Endothelial cell of umbilical vein (primary cell): ENCODE measurements at regions not wholly inside any gene's neighbourhood (a gene's known extent, or its start where the extent isn't known, plus 50 kb on each side); places are given as distances from the start of the nearest gene placed in this dataset.

ENCODE experiments used
- BruUV-seq: library from RNA; stranded (reverse); fragments of 400-500 nt; replicated peaks from 2 replicates; lab custom pipeline; 2021; lab: Mats Ljungman, UMichigan
- CTCF ChIA-PET: fragments of 300-600, 350-600 bp; sonication (Branson Sonifier 250); formaldehyde crosslinking; loops from one replicate; lab custom pipeline; 2021; ENCODE audit warnings: antibody characterized with exemption, inconsistent platforms; lab: Charles Lee
- POLR2A ChIA-PET: fragments of 300-600, 350-600 bp; sonication (Branson Sonifier 250); formaldehyde crosslinking; loops from one replicate; lab custom pipeline; 2021; ENCODE audit warnings: antibody characterized with exemption, inconsistent platforms; lab: Charles Lee
- DNase-seq: peaks from one replicate; pipeline ENCODE4 v3.0.0-alpha.2; 2011; ENCODE audit warnings: low read depth, low spot score
- FAIRE-seq: peaks from 2 replicates; lab custom pipeline; 2011; peaks lifted over from hg19 to GRCh38; lab: Jason Lieb, UNC
- H2AFZ ChIP-seq: 2 replicates; pipeline ENCODE4 v1.6.0; 2012; ENCODE audit warnings: low read depth, low read length, control low read depth, inconsistent platforms
- H3K27ac ChIP-seq: 2 replicates; pipeline ENCODE4 v1.5.1; 2011; ENCODE audit warnings: low read depth, mild to moderate bottlenecking, control low read depth, low read length, moderate library complexity; ENCODE audit not compliant: insufficient read depth
- H3K27me3 ChIP-seq, 2 experiments: 2 replicates each; pipeline versions ENCODE4 v1.6.0 to v1.6.1; 2011; ENCODE audit warnings: low read length in 2 of 2, mixed read lengths in 1 of 2; ENCODE audit not compliant: control insufficient read depth in 2 of 2, insufficient read depth in 2 of 2
- H3K36me3 ChIP-seq, 2 experiments: 2 replicates in 1 of 2; 3 replicates in 1 of 2; pipeline ENCODE4 v1.5.1; 2011; ENCODE audit warnings: low read length in 2 of 2, mild to moderate bottlenecking in 1 of 2, moderate library complexity in 1 of 2; ENCODE audit not compliant: control insufficient read depth in 2 of 2, insufficient read depth in 2 of 2; ENCODE audit errors: extremely low read depth in 1 of 2
- H3K4me1 ChIP-seq: 3 replicates; pipeline ENCODE4 v1.5.1; 2011; ENCODE audit warnings: mild to moderate bottlenecking, low read length; ENCODE audit not compliant: control insufficient read depth, insufficient read depth; ENCODE audit errors: extremely low read depth
- H3K4me2 ChIP-seq: 2 replicates; pipeline ENCODE4 v1.6.1; 2011; ENCODE audit warnings: low read length, control low read depth, mixed read lengths; ENCODE audit not compliant: insufficient read depth
- H3K4me3 ChIP-seq, 3 experiments: fragments of 200-600 bp in 1 of 3; sonication (generic), shearing (Covaris generic) in 1 of 3; replicated peaks in 1 of 3; 2 replicates each; pipeline ENCODE4 v1.5.1; 2011 to 2016; ENCODE audit warnings: control low read depth in 3 of 3, low read length in 3 of 3, mild to moderate bottlenecking in 2 of 3, inconsistent platforms in 1 of 3, low read depth in 1 of 3, moderate library complexity in 1 of 3; ENCODE audit not compliant: insufficient read depth in 1 of 3
- H3K79me2 ChIP-seq: 2 replicates; pipeline ENCODE4 v1.6.0; 2012; ENCODE audit warnings: low read length, inconsistent platforms; ENCODE audit not compliant: control insufficient read depth, insufficient read depth
- H3K9ac ChIP-seq: replicated peaks from 2 replicates; pipeline ENCODE3; 2011; ENCODE audit warnings: low read length, control low read depth; ENCODE audit not compliant: insufficient read depth; ENCODE audit errors: extremely low read depth
- H3K9me1 ChIP-seq: replicated peaks from 3 replicates; pipeline ENCODE4 v1.6.0; 2011; ENCODE audit warnings: mild to moderate bottlenecking, low read length; ENCODE audit not compliant: control insufficient read depth, insufficient read depth; ENCODE audit errors: extremely low read depth
- H3K9me3 ChIP-seq: replicated peaks from 2 replicates; pipeline ENCODE4 v1.5.1; 2012; ENCODE audit warnings: low read length, inconsistent platforms; ENCODE audit not compliant: control insufficient read depth, insufficient read depth
- H4K20me1 ChIP-seq: replicated peaks from 2 replicates; pipeline ENCODE3; 2011; ENCODE audit warnings: mild to moderate bottlenecking, low read length; ENCODE audit not compliant: control insufficient read depth, insufficient read depth; ENCODE audit errors: extremely low read depth
- EZH2 ChIP-seq: IDR thresholded peaks from 2 replicates; pipeline ENCODE4 v1.6.1; 2012; ENCODE audit warnings: borderline replicate concordance, low read depth, mild to moderate bottlenecking, moderate library complexity, low read length, inconsistent platforms; ENCODE audit not compliant: severe bottlenecking
- FOS ChIP-seq: IDR thresholded peaks from 2 replicates; pipeline ENCODE4 v1.6.1; 2011; ENCODE audit warnings: mild to moderate bottlenecking, low read length, moderate library complexity, borderline replicate concordance; ENCODE audit not compliant: insufficient read depth
- GATA2 ChIP-seq: IDR thresholded peaks from 2 replicates; pipeline ENCODE4 v1.7.0; 2011; ENCODE audit warnings: low read depth, mild to moderate bottlenecking, moderate library complexity, mixed read lengths, low read length; ENCODE audit not compliant: insufficient read length, insufficient read depth
- JUN ChIP-seq: IDR thresholded peaks from 2 replicates; pipeline ENCODE4 v1.6.1; 2011; ENCODE audit warnings: borderline replicate concordance, low read depth; ENCODE audit not compliant: insufficient read length, insufficient read depth
- MAX ChIP-seq: IDR thresholded peaks from 2 replicates; pipeline ENCODE4 v1.6.1; 2011; ENCODE audit not compliant: insufficient read depth, insufficient read length
- MYC ChIP-seq: IDR thresholded peaks from one replicate; pipeline ENCODE4 v1.6.1; 2011; ENCODE audit warnings: mild to moderate bottlenecking, low read depth, low read length
- POLR2A ChIP-seq: IDR thresholded peaks from 2 replicates; pipeline ENCODE4 v1.6.1; 2012; ENCODE audit warnings: low read depth, mild to moderate bottlenecking, control low read depth, low read length
- POLR2AphosphoS5 ChIP-seq: IDR thresholded peaks from 2 replicates; pipeline ENCODE4 v1.6.1; 2012; ENCODE audit warnings: low read depth, mild to moderate bottlenecking, control low read depth, low read length, moderate library complexity; ENCODE audit not compliant: insufficient read depth
- dilution Hi-C: fragments of 300-500 bp; cut with MboI; formaldehyde crosslinking; loops from one replicate; pipeline ENCODE4 v1.15.0; 2019; ENCODE audit warnings: low sequenced_read_pairs; ENCODE audit not compliant: extremely low pct_ligation_motif_present
- intact Hi-C: fragments of 100-400 bp; cut with micrococcal nuclease; formaldehyde crosslinking; loops from one replicate; pipeline ENCODE4 v1.10.0; 2022
- TF ChIP-seq, protein P1 (sequence below), 2 donors: IDR thresholded peaks; 1 replicate in 1 of 2; 2 replicates in 1 of 2; pipeline ENCODE4 v1.5.1; 2011; ENCODE audit warnings: low read length in 2 of 2, mild to moderate bottlenecking in 2 of 2, moderate library complexity in 2 of 2, control low read depth in 1 of 2, inconsistent platforms in 1 of 2, low read depth in 1 of 2; ENCODE audit not compliant: insufficient read depth in 1 of 2; ENCODE audit errors: extremely low read depth in 1 of 2

DNA sequence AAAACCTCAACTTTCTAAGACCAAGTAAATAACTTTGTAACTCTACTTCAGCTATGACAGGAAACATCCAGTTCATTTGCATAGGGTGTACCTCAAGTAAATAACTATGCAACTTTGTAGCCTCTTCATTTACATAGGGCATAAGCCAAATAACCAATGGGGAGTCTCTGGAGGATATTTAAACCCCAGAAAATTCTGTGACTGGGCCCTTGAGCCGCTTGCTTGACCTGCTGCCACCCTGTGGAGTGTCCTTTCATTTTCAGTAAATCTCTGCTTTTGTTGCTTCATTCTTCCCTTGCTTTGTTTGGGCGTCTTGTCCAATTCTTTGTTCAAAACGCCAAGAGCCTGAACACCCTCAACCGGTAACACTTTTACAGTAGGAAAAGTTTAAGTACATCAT lies 1112.7 kb upstream of the NRXN1 start:
- CTCF ChIA-PET = no interaction called here

More for the DNA sequence above, 1112.7 kb upstream of the NRXN1 start:
- dilution Hi-C loops (no loop called here), intact Hi-C loops (no loop called here)
- no peak overlapping the region for H2AFZ ChIP-seq
- DNase-seq (no peak), FAIRE-seq (no peak)
- POLR2A ChIA-PET = no interaction called here
- H3K9me3 ChIP-seq = no peaks in the 10 kb centered on the region
- no peak overlapping the region for H3K4me2 ChIP-seq
- H3K9me1 ChIP-seq = no peaks in the 10 kb centered on the region
- H3K4me1 ChIP-seq = no peaks in the 10 kb centered on the region
- H3K27ac ChIP-seq = no peak overlapping the region
- TF ChIP-seq JUN (no peak), POLR2A (no peak), EZH2 (no peak), POLR2AphosphoS5 (no peak), GATA2 (no peak), FOS (no peak), MYC (no peak), MAX (no peak)
- TF ChIP-seq, protein P1, sequence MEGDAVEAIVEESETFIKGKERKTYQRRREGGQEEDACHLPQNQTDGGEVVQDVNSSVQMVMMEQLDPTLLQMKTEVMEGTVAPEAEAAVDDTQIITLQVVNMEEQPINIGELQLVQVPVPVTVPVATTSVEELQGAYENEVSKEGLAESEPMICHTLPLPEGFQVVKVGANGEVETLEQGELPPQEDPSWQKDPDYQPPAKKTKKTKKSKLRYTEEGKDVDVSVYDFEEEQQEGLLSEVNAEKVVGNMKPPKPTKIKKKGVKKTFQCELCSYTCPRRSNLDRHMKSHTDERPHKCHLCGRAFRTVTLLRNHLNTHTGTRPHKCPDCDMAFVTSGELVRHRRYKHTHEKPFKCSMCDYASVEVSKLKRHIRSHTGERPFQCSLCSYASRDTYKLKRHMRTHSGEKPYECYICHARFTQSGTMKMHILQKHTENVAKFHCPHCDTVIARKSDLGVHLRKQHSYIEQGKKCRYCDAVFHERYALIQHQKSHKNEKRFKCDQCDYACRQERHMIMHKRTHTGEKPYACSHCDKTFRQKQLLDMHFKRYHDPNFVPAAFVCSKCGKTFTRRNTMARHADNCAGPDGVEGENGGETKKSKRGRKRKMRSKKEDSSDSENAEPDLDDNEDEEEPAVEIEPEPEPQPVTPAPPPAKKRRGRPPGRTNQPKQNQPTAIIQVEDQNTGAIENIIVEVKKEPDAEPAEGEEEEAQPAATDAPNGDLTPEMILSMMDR (IDR thresholded peaks at IDR 0.05; ENCODE audit: extremely low read depth in 1 of 2, insufficient read depth in 1 of 2, low read depth in 1 of 2, low read length in 2 of 2) = no peak
- H3K27me3 ChIP-seq = no peaks in the 10 kb centered on the region
- no peaks in the 10 kb centered on the region for H3K79me2 ChIP-seq
- H3K4me3 ChIP-seq = no peak overlapping the region
- no peaks in the 10 kb centered on the region for H4K20me1 ChIP-seq
- BruUV-seq = no TSS peak
- H3K36me3 ChIP-seq = no peaks in the 10 kb centered on the region
- H3K9ac ChIP-seq = no peak overlapping the region
